Epidermal melanocyte (primary cell): ENCODE measurements at regions not wholly inside any gene's neighbourhood (a gene's known extent, or its start where the extent isn't known, plus 50 kb on each side); places are given as distances from the start of the nearest gene placed in this dataset.
"Not testable (repeated sequence)": the region's sequence is repeated elsewhere in the genome, so short reads cannot be mapped to it uniquely, and the experiment has no call there.

Source experiments
- DNase-seq: peaks from one replicate; pipeline ENCODE4 v3.0.0; 2011; ENCODE audit warnings: low spot score; ENCODE audit not compliant: insufficient read length

GRCh38 chr21:17370916-17371315 lies 141.9 kb upstream of the CXADR start:
- no peak for DNase-seq

- no peak for DNase-seq
These were observed 141.4 kb upstream of the CXADR start for GRCh38 chr21:17371450-17371849.

GRCh38 chr21:17372200-17372599 lies 140.6 kb upstream of the CXADR start:
- DNase-seq: no peak

- no peak for DNase-seq
These were observed 126.3 kb upstream of the CXADR start for GRCh38 chr21:17386498-17386897.

- DNase-seq: peak; percentile 34
These were observed 125.7 kb upstream of the CXADR start for GRCh38 chr21:17387030-17387617.

GRCh38 chr21:17388226-17388625 lies 124.6 kb upstream of the CXADR start:
- no peak for DNase-seq

- no peak for DNase-seq
These were observed 123.5 kb upstream of the CXADR start for GRCh38 chr21:17389311-17389710.

GRCh38 chr21:17390569-17390968 lies 122.3 kb upstream of the CXADR start:
- DNase-seq: no peak

- no peak for DNase-seq
These were observed 121.0 kb upstream of the CXADR start for GRCh38 chr21:17391811-17392340.

- DNase-seq: no peak
These were observed 119.4 kb upstream of the CXADR start for GRCh38 chr21:17393413-17393812.

GRCh38 chr21:17396948-17397347 lies 115.9 kb upstream of the CXADR start:
- DNase-seq: no peak

- no peak for DNase-seq
These were observed 115.1 kb upstream of the CXADR start for GRCh38 chr21:17397703-17398102.

GRCh38 chr21:17398954-17399353 lies 113.9 kb upstream of the CXADR start:
- not testable (repeated sequence) for DNase-seq

- DNase-seq: no peak
These were observed 109.9 kb upstream of the CXADR start for GRCh38 chr21:17402937-17403336.

GRCh38 chr21:17406202-17406601 lies 106.6 kb upstream of the CXADR start:
- DNase-seq: no peak

GRCh38 chr21:17414766-17415165 lies 98.1 kb upstream of the CXADR start:
- no peak for DNase-seq

- no peak for DNase-seq
These were observed 96.7 kb upstream of the CXADR start for GRCh38 chr21:17416139-17416538.

- DNase-seq: no peak
These were observed 89.9 kb upstream of the CXADR start for GRCh38 chr21:17422931-17423330.

GRCh38 chr21:17427157-17427556 lies 85.7 kb upstream of the CXADR start:
- no peak for DNase-seq

- no peak for DNase-seq
These were observed 84.9 kb upstream of the CXADR start for GRCh38 chr21:17427831-17428483.

GRCh38 chr21:17428484-17428869 lies 84.4 kb upstream of the CXADR start:
- no peak for DNase-seq

GRCh38 chr21:17428980-17429379 lies 83.9 kb upstream of the CXADR start:
- no peak for DNase-seq

GRCh38 chr21:17429936-17430335 lies 82.9 kb upstream of the CXADR start:
- DNase-seq: no peak
